ENCODE measurements at regions not wholly inside any gene's neighbourhood (a gene's known extent, or its start where the extent isn't known, plus 50 kb on each side); places are given as distances from the start of the nearest gene placed in this dataset.
"Not testable (repeated sequence)": the region's sequence is repeated elsewhere in the genome, so short reads cannot be mapped to it uniquely, and the experiment has no call there.

DNA sequence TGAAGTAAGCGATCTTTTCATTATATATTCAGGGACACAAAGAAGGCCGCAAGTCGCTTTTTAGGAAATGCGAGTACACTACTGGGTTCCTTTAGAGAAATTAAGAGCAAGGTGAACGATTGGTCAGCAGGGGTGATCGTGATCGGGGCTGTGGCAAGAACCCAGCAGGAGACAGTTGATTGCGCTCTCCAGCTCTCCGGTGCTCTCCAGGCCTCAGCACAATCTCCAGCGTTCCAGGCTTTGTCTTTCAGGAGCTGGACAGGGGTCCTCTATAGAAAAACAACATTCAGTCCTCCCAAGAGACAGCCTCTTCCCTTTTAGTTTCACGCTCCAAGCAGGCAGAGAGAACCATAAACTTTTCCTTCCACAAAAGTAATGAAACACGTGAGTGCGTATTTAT lies 170.5 kb upstream of the KLF6 start:
- no peaks in the 10 kb centered on the region for H3K9me3 ChIP-seq
- no peaks in the 10 kb centered on the region for H3K27me3 ChIP-seq
- DNase-seq, result no peak
- intact Hi-C loops (cut with DNase I), result no loop called here
- 87 to 95% methylated on average over 13 of the region's 13 CpGs for WGBS, 2 donors
- no peak for TF ChIP-seq POLR2A (IDR thresholded peaks at IDR 0.05)
- TF ChIP-seq EP300 (IDR thresholded peaks at IDR 0.05), result no peak
- TF ChIP-seq CTCF (IDR thresholded peaks at IDR 0.05), result no peak
- no peak for TF ChIP-seq POLR2AphosphoS5 (IDR thresholded peaks at IDR 0.05)
- no peaks in the 10 kb centered on the region for H3K36me3 ChIP-seq
- H3K4me3 ChIP-seq, result no peak overlapping the region
- no peak overlapping the region for H3K27ac ChIP-seq
- no peaks in the 10 kb centered on the region for H3K4me1 ChIP-seq

- no peaks in the 10 kb centered on the region for H3K9me3 ChIP-seq
- no peak overlapping the region for H3K27ac ChIP-seq
- H3K4me1 ChIP-seq, result no peaks in the 10 kb centered on the region
- TF ChIP-seq POLR2AphosphoS5 (IDR thresholded peaks at IDR 0.05) (no peak), CTCF (IDR thresholded peaks at IDR 0.05) (no peak), POLR2A (IDR thresholded peaks at IDR 0.05) (no peak), EP300 (IDR thresholded peaks at IDR 0.05) (no peak)
- WGBS, 2 donors, result 66 to 86% methylated on average over 4 of the region's 4 CpGs
- no peaks in the 10 kb centered on the region for H3K36me3 ChIP-seq
- intact Hi-C loops (cut with DNase I), result no loop called here
- no peak for DNase-seq
- no peak overlapping the region for H3K4me3 ChIP-seq
- H3K27me3 ChIP-seq, result no peaks in the 10 kb centered on the region
These were observed 169.6 kb upstream of the KLF6 start for GRCh38 chr10:3954615-3955014.

- intact Hi-C loops (cut with DNase I); H3K4me1 ChIP-seq; H3K27ac ChIP-seq; H3K4me3 ChIP-seq; H3K27me3 ChIP-seq; H3K9me3 ChIP-seq; DNase-seq; H3K36me3 ChIP-seq: not testable (repeated sequence)
- WGBS, 2 donors, result 94% methylated on average over 1 of the region's 1 CpG
These were observed 169.0 kb upstream of the KLF6 start for GRCh38 chr10:3954007-3954406.

- no peaks in the 10 kb centered on the region for H3K27me3 ChIP-seq
- H3K36me3 ChIP-seq, result no peaks in the 10 kb centered on the region
- no peak for DNase-seq
- no peak overlapping the region for H3K4me3 ChIP-seq
- no peaks in the 10 kb centered on the region for H3K4me1 ChIP-seq
- WGBS, 2 donors, result 41 to 84% methylated on average over 12 of the region's 12 CpGs
- no peak overlapping the region for H3K27ac ChIP-seq
- intact Hi-C loops (cut with DNase I), result no loop called here
- TF ChIP-seq CTCF (IDR thresholded peaks at IDR 0.05) (no peak), POLR2AphosphoS5 (IDR thresholded peaks at IDR 0.05) (no peak), EP300 (IDR thresholded peaks at IDR 0.05) (no peak), POLR2A (IDR thresholded peaks at IDR 0.05) (no peak)
- no peaks in the 10 kb centered on the region for H3K9me3 ChIP-seq
These were observed 167.0 kb upstream of the KLF6 start for GRCh38 chr10:3951993-3952392.

GRCh38 chr10:3950676-3951275 lies 165.8 kb upstream of the KLF6 start:
- WGBS, 2 donors, result 83 to 89% methylated on average over 12 of the region's 12 CpGs
- Histone ChIP-seq H3K27ac (no peak overlapping the region), H3K4me3 (no peak overlapping the region), H3K9me3 (no peaks in the 10 kb centered on the region), H3K4me1 (peaks cover 0 to 8% (median 7%) of the 10 kb centered on the region in 4 donors), H3K36me3 (no peaks in the 10 kb centered on the region), H3K27me3 (no peaks in the 10 kb centered on the region)
- DNase-seq, result no peak
- TF ChIP-seq CTCF (IDR thresholded peaks at IDR 0.05) (no peak), POLR2A (IDR thresholded peaks at IDR 0.05) (no peak), POLR2AphosphoS5 (IDR thresholded peaks at IDR 0.05) (no peak), EP300 (IDR thresholded peaks at IDR 0.05) (no peak)
- intact Hi-C loops (cut with DNase I), result no loop called here

Measured in sigmoid colon (tissue), 6 donors.